SW480 (cell line): ENCODE measurements at regions not wholly inside any gene's neighbourhood (a gene's known extent, or its start where the extent isn't known, plus 50 kb on each side); places are given as distances from the start of the nearest gene placed in this dataset.

Experiments
- DNase-seq: peaks from one replicate; pipeline ENCODE4 v3.0.0-alpha.2; 2016; ENCODE audit warnings: low spot score

GRCh38 chr6:137758661-137759060 is 108.4 kb upstream of the TNFAIP3 start:
- DNase-seq: no peak

DNA sequence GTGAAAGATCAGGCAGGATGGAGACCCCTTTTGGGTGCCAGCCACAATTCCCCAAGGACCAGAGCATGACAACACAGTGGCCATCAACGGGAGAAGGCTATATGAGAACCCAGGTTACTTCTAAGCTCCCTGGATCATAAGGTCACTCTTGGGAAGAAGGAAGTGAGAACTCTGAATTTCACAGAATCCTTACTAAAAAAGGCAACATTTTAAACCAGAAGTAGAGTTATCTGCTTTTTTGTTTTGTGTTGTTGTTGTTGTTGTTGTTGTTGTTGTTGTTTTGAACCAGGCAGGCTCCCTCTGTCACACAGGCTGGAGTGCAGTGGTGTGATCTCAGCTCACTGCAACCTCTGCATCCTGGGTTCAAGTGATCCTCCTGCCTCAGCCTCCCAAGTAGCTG is 107.4 kb upstream of the TNFAIP3 start:
- DNase-seq: no peak

GRCh38 chr6:137761072-137761471 is 106.0 kb upstream of the TNFAIP3 start:
- DNase-seq: no peak

DNA sequence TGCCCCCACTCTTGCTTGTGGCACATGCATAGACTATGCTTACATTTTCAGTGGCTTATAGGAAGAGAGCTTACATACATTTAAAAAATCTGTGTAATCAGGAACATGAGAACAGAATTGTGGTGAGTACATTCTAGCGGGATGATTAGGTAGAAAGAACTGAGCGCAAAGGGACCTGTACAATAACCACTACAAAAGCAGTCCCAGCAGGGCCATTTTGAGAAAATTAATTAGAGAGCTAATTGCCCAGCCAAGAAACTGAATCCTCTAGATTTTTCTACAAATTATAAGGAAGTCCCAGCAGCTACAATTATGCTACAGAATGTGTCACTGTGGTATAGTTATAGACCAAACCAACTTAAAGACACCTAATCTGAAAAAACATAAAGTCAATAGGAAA is 105.6 kb upstream of the TNFAIP3 start:
- no peak for DNase-seq

- no peak for DNase-seq
These were observed 104.6 kb upstream of the TNFAIP3 start for GRCh38 chr6:137762168-137763090.

DNA sequence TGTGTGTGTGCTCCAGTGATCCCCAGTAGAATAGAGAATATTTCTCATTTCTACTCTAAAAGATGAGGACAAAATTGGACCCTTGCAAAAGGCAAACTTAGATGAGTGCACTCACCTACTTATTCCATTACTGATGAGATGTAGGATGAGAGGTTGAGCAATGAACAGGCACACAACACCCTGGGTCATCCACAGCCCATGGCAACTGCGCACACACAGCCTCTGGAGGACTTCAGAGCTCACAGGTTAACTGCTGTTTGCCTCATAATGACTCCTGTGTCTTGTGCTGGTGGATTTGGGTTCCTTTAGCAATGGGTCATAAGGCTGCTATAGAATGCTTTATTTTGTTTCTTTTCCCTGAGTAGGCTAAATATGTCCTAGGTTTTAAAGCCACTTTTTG is 103.6 kb upstream of the TNFAIP3 start:
- no peak for DNase-seq

DNA sequence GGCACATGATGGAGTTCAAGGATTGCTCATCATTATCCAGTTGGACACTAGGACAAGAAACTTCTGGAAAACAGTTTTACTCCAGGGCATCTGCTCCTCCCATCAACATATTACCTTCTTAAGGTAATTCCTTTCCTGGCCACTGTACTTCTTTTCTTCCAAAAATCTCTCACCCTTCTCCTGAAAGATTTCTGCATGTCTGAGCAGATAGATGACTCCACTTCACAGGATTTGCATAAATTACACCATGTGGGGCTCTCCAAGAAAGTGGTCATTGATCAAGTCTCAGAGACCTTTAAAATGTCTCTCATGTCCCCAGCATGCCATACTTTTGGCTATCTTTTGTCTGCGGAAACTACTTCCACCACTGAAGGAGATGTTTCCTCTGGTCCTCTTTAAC is 103.2 kb upstream of the TNFAIP3 start:
- no peak for DNase-seq

GRCh38 chr6:137764464-137764863 is 102.6 kb upstream of the TNFAIP3 start:
- DNase-seq: no peak

DNA sequence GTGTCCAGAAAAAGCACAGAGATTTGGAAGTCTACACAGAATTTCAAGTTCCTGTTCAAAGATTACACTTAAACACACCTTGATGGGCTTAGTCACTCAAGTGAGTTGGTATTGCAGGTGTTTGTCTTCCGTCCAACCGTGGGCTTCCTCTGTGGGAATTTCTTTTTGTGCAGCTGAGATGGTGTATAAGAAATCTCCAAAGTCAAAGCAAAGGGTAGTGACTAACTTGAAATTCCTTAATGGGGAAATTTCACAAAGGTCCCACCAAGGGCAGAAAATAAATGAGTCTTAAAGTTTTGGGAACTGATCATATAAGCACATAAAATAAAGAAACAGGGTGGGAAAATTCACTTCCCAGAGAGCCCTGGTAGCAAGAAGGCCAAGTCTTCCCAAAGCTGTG is 102.0 kb upstream of the TNFAIP3 start:
- no peak for DNase-seq

DNA sequence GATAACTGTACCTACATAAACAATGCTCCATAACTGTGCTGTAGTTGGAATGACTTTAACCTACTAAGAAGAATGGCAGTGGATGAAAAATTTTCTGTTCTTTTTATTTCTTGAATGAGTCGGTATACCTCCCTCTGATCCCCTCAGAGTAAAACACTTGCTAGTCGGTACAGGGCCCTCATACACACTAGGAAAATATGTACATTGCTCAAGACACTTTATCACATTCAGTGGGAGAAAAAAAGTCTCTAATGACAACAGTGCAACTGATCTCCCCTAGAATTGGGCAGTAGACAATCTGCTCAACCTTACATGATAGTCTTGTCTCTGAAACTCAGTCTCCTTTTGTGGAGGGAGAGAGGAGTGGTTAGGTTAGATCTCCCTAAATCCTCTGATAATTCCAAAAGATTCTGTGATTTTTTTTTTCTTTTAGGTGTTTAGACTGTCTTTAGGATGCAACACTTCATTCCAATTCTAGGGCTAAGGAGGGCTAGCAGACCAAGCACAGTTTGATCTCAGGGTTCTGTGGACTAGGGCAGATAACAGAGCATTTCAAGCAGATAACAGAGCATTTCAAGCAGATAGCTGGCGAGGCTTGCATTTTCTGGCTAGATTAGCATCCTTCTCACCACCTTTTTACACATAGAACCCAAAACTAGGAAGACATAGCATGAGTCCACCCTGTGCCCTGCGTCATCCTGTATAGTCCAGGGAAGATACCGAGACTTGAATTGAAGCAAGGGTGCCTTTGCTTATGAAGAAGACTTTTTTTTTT is 100.3 kb upstream of the TNFAIP3 start:
- no peak for DNase-seq

DNA sequence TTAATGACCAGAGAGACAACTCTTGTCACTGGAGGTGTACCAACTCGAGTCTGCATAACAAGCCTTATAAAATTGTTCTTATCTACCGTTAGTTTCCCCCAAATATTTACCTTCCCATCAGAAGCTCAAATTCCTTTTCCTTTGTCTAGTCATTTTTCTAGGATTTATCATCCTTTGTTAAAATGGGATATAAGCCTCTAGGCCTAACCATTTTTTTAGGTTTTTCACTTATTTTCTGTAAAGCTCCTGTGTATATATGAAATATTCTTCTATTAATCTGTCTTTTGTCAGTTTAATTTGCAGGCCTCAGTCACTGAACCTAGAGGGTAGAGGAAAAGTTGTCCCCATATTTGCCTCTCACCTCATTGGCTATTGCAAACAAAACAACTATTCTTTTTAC is 99.6 kb upstream of the TNFAIP3 start:
- DNase-seq: no peak

- DNase-seq: no peak
These were observed 99.0 kb upstream of the TNFAIP3 start for GRCh38 chr6:137767911-137768690.

- no peak for DNase-seq
These were observed 98.1 kb upstream of the TNFAIP3 start for GRCh38 chr6:137768935-137769334.

DNA sequence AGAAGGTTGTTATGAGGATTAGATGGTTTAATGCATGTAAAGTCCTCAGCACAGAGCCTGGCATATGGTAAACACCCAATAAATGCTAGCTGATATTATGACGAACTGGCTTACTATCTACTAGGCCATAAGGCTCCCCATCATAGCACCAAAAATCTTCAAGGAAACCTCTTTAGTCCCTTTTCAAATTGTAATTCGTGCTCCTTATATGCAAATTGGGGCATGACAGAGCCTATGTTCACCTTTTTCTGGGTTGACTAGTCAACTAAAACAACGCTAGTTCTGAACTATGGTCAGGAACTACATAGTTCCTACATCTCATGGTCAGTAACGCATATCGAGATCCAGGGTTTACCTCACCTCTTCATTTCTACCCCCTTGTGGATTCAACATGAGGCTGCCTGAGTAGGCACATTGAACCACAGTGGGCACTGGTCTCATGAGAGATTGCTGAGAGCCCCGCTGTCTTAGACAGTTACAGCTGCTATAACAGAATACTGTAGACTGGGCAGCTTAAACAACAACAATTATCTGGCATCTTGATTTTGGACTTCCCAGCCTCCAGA is 97.2 kb upstream of the TNFAIP3 start:
- DNase-seq: no peak

GRCh38 chr6:137772541-137773250 is 94.4 kb upstream of the TNFAIP3 start:
- no peak for DNase-seq

DNA sequence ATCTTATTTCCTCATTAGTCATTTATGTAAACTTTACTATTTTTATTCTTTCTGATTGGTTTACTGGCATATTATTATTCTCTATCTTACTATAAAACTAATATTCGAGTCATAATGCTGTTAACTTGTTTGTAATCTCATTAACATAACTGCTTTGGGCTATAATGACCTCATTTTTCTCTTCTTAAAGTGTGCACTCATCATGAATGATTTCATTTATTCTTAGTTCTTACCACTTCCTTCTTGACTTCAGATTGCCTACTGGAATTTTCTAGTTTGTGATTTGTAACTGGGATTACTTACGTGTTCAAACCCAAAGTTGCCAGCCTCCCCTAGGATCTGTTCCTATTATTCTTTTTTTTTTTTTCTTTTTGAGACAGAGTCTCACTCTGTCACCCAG is 91.8 kb upstream of the TNFAIP3 start:
- no peak for DNase-seq

- DNase-seq: no peak
These were observed 91.3 kb upstream of the TNFAIP3 start for GRCh38 chr6:137775720-137776119.

DNA sequence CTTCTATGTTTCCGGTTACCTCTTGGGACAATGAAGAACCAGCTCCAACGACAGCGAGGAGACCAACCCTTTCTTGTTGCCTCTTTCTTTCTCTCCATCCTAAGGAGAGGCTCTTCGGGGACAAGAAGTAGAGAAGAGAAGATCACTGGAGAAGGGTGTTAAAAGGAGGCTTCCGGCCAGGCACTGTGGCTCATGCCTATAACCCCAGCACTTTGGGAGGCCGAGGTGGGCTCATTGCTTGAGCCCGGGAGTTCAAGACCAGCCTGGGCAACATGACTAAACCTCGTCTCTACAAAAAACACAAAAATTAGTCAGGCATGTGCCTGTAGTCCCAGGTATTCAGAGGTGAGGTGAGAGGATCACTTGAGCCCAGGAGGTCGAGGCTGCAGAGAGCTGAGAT is 90.8 kb upstream of the TNFAIP3 start:
- no peak for DNase-seq

DNA sequence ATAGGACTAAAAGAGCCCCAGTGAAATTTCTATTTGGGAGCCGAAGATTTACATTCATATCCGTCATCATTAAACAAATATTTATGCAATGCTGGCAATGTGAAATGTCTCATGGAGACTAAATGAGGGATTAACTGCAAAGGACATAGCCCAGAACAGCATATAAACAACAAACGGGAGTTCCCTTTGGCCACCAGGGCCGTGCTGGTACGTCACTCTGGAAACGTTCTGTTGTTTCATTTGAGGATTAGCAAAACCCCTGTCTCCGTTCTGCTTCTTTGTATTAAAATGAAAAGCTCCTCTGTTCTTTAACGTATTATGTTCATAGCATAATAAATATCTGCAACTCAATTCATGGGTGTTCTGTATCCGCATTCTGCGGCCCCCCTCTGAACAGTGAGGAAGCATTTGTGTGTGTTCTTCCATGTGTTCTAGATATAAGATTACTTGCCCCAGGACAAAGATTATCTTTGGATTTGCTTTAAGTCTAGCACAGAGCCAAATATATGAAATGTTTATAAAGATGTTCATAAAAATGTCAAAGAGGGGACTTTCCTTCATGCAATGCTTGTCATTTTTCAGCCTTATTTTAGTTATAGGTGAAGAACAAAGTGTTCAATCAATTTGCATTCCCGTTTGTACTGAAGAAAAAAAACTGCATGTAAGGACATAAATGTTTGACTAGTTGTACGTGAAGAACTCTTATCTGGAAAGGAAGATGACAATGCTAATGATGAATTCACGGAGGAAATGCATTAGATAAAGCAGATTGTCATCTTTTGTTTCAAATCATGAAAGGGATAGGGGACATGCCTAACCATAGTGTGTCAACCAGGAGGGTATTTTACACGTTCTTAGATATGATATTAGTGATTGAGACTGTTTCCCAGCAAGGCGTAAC is 90.0 kb upstream of the TNFAIP3 start:
- no peak for DNase-seq

DNA sequence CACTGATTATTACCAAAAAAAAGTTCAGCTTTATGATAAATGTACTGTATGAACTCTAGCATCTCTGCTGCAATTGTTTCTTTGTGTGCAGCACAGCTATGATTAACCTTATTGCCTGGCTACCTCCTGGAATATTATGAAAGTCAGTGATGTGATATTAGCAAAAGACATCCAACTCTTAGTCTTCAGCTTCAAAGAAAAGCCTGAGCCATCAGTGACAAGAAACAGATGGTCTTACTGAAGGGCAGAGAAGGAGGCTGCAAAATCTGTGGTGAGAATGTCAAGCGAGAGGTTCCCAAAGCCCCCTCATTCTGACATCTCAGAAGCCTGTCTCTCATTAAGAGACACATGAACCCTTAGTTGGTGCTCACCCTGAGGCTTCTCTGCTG is 89.4 kb upstream of the TNFAIP3 start:
- DNase-seq: no peak

- no peak for DNase-seq
These were observed 87.1 kb upstream of the TNFAIP3 start for GRCh38 chr6:137779982-137780381.
